ENCODE measurements at regions not wholly inside any gene's neighbourhood (a gene's known extent, or its start where the extent isn't known, plus 50 kb on each side); places are given as distances from the start of the nearest gene placed in this dataset.
"Not testable (repeated sequence)": the region's sequence is repeated elsewhere in the genome, so short reads cannot be mapped to it uniquely, and the experiment has no call there.

- no peak for DNase-seq (ENCODE audit: low read depth)
These were observed 1584.8 kb upstream of the ADGRL3 start for GRCh38 chr4:59615316-59615715.

DNA sequence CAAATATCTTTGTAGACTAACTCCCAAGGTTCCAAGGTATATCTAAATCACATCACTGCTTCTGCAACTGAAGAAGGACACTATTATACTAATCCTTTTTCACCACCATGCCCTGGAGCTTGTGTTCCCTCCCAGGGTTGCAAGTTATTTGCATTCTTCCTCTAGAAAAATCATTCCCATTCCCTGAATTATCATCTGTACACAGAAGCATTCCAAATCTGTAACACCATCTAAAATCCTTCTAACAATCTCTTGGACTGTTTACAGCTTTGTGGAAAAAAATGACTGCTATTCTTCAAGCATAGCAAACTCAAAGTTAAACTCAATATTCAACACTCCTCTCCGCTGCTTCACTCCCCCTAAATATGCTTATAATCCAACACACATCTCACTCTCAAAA lies 1570.8 kb upstream of the ADGRL3 start:
- no peak for DNase-seq (ENCODE audit: low read depth)

DNA sequence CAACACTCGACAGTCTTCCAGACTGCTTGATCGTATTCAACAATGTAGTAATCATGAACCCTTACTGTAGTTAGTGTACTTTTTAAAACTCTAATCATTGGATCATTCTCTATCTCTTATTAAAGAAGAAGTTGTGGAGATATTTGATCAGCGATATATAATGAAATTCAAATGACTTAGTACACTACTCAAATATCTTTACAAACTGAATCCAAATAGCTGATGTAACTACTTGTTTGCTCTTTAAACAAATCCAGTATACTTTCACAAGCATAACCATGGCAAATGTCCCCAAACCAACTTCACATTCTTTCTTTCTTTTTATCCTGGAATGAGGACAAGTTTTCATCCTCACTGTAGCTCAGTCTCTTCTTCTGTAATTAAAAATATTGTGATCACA lies 1569.9 kb upstream of the ADGRL3 start:
- no peak for DNase-seq (ENCODE audit: low read depth)

DNA sequence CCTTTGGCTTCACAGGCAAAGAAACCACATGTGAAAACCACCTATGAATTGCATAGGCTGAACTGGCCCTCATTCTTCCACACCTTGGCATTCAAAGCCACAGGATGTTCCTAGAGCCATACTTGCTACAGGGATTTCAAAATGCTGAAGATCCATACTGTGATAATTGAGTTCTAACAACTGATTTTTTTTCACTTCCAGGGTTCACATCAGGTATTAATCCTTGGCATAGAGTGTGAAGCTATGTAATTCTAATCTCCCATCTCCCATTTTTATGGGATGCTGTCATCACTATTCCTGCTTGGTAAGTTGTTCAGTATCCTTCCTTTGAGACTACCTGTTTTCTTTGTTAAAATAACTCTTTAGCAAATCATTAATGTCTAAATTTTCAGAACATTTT lies 1569.2 kb upstream of the ADGRL3 start:
- no peak for DNase-seq (ENCODE audit: low read depth)

GRCh38 chr4:59637596-59637995 lies 1562.5 kb upstream of the ADGRL3 start:
- no peak for DNase-seq (ENCODE audit: low read depth)

DNA sequence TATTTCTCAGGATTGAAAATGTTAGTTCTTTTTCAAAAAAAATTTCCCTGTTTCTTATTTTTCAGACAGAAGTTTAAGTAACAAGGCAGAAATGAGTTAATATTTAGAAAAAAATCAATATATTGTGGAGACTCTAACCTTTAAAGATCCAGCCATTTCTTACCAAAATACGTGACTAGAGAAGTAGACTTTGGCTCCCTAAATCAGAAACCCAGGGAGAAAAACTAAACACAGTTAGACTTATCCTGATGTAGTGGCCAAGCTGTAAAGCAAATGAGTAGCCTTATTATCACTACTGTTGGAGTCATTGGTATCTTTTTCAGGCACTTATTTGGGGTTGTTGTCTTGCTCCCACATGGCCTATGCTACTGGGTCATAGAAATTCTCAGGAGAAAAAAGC lies 1556.4 kb upstream of the ADGRL3 start:
- no peak for DNase-seq (ENCODE audit: low read depth)

DNA sequence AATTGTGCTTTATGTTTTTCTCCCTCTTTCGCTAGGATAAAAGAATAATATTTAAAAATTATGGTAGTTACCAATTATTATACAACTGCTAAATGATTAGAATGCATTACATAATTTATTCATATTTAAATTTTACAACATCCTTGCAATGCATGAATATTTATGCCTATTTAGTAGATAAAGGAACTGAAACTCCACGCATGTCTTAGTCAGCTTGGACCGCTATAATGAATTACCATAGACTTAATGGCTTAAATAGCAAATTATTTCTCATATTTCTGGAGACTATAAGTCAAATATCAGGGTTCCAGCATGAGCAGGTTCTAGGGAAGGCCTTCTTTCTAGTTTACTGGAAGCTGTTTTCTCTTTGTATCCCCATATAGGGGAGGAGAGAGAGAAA lies 1555.4 kb upstream of the ADGRL3 start:
- no peak for DNase-seq (ENCODE audit: low read depth)

DNA sequence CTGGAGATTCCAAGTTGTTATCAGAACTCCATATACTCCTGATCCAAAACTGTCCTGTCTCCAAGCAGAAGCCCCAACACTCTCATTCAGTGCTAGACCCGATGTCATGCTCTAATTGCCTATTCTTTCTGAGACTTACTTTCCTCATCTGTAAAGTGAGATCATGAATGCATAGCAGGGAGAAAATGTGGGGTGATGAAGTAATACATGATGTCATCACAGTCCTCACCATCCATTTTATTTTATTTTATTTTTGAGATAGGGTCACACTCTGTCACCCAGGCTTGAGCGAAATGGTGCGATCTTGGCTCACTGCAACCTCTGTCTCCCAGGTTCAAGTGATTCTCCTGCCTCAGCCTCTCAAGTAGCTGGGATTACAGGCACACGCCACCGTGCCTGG lies 1554.0 kb upstream of the ADGRL3 start:
- no peak for DNase-seq (ENCODE audit: low read depth)

DNA sequence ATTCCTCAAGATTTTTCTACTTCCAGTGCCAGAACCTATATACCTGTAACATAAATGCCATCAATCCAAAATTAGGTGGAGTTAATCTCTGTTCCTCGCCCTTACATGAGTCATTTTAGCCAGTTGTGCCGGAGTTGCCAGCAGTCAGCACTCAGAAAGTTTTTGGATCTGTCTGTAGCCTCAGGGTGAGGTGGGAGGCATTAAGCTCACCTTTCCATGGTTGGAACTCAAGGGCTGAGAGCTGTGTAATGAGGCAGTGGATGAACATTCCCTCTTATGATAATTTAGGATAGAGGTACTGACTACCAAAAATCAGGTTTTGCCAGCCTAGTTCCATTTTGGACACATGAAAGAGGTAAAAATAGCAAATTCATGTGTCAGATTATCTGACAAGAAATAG lies 1553.1 kb upstream of the ADGRL3 start:
- DNase-seq (ENCODE audit: low read depth) = no peak

GRCh38 chr4:59647500-59647899 lies 1552.6 kb upstream of the ADGRL3 start:
- DNase-seq (ENCODE audit: low read depth) = no peak

- DNase-seq (ENCODE audit: low read depth) = no peak
These were observed 1549.3 kb upstream of the ADGRL3 start for GRCh38 chr4:59650861-59651260.

GRCh38 chr4:59655996-59656395 lies 1544.1 kb upstream of the ADGRL3 start:
- DNase-seq (ENCODE audit: low read depth) = no peak

GRCh38 chr4:59664771-59665170 lies 1535.4 kb upstream of the ADGRL3 start:
- no peak for DNase-seq (ENCODE audit: low read depth)

DNA sequence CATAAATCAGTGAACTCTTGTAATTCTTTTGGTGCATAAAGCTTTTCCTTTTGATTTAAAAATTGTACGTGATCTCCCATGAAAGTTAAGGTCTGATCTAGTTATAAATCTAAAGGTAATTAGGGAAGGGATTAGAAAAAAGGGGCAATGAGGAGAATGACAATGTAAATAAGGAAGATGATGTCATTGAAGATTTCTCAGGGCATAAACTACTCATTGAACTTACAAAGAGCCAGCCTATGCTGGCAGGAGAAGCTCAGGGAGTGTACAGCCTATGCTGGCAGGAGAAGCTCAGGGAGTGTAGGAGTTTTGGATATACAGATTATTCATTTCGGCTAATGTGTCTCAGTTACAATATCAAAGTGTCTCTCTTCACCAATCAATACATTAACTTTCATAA lies 1533.5 kb upstream of the ADGRL3 start:
- DNase-seq (ENCODE audit: low read depth) = no peak

DNA sequence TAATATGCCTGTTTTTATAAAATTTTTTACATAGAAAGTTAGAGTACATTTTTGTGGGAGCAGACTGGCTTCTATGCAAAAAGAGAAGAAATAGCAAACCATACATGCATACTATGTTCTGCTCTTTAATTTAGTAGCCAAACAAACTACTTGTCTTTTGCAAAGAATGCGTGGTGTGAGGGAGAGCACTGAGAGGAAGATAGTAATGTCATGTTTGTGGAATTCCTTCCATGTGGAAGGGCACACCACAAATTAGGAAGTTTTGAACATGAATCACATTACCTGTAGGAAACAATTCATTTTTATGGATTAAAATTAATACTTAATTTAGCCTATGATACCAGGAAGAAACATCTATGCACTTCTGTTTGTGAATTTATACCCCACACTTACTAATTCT lies 1529.1 kb upstream of the ADGRL3 start:
- no peak for DNase-seq (ENCODE audit: low read depth)

DNA sequence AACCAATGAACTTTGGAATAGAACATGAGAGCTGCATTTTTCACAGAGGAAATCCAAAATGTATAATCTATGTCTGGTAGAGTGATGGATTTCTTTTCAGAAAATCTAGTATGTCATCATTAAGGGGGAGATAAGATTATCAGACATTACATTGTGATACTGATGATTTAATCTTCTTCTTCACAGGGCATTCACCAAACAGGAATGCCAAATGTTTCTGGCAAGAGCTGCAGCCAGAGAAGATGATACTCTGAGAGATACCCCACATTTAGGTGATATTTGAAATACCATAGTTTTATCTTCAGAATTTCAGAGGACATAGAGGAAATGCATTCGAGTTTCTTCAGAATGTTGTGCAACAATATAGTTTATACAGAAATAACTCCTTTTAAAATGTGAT lies 1523.7 kb upstream of the ADGRL3 start:
- no peak for DNase-seq (ENCODE audit: low read depth)

DNA sequence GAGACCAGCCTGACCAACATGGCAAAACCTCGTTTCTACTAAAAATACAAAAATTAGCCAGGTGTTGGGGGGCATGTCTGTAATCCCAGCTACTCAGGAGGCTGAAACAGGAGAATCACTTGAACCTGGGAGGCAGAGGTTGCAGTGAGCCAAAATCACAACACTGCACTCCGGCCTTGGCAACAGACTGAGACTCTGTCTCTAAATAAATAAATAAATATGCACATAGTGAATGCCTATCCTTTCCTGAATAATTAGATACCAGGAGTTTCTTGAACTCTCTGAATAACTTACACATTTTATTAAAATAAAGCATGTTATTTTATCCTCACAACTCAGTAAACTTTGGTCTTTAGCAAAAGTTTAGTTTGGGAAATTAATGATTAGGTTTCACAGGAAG lies 1523.1 kb upstream of the ADGRL3 start:
- not testable (repeated sequence) for DNase-seq (ENCODE audit: low read depth)

DNA sequence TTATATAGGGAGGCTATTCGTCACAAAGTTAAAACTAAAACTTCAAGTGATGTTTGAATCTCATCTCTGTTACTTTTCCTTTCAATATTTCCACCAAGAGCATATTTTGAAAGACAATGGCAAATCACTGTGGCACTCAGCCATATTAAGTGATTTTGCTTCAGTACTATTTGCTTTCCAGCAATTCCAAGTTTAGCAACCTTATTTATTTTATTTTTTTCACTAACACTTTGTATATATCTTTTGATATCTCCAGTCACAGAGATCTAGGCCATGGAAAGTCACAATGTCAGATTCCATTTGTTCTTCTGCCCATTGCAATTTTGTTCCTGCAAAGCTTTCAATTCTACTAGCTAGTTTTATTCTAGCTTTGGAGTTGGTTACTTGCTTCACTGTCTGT lies 1514.5 kb upstream of the ADGRL3 start:
- DNase-seq (ENCODE audit: low read depth) = no peak

- no peak for DNase-seq (ENCODE audit: low read depth)
These were observed 1511.0 kb upstream of the ADGRL3 start for GRCh38 chr4:59689149-59689548.

- no peak for DNase-seq (ENCODE audit: low read depth)
These were observed 1504.6 kb upstream of the ADGRL3 start for GRCh38 chr4:59695355-59696053.

GRCh38 chr4:59698041-59698440 lies 1502.1 kb upstream of the ADGRL3 start:
- no peak for DNase-seq (ENCODE audit: low read depth)

GRCh38 chr4:59700651-59701050 lies 1499.5 kb upstream of the ADGRL3 start:
- DNase-seq (ENCODE audit: low read depth) = no peak

GRCh38 chr4:59704616-59705015 lies 1495.5 kb upstream of the ADGRL3 start:
- DNase-seq (ENCODE audit: low read depth) = no peak

DNA sequence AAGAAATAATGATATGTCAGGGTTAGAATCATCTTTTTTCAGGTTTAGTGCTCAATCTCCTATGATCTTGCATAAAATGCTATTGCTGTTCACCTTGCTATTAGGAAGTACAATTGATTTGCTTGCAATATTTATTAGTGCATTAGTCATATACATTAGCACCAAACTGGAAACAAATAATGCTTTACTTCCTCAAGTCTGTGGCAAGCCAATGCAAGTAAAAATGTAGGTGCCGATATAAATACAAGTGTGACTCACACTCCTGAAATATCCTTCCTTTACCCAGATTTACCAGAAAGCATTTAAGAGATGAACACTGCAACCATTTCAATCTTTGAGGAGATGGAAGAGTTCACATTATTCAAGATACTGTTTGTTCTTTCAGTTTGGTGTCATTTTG lies 1487.7 kb upstream of the ADGRL3 start:
- no peak for DNase-seq (ENCODE audit: low read depth)

DNA sequence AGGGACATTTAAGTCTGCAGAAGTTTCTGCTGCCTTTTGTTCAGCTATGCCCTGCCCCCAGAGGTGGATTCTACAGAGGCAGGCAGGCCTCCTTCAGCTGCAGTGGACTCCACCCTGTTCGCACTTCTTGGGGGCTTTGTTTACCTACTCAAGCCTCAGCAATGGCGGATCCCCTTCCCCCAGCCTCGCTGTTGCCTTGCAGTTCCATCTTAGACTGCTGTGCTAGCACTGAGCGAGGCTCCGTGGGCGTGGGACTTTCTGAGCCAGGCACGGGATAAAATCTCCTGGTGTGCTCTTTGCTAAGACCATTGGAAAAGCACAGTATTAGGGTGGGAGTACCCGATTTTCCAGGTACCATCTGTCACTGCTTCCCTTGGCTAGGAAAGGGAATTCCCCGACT lies 1475.8 kb upstream of the ADGRL3 start:
- DNase-seq (ENCODE audit: low read depth) = not testable (repeated sequence)
